Natural killer cell (primary cell): ENCODE measurements at regions not wholly inside any gene's neighbourhood (a gene's known extent, or its start where the extent isn't known, plus 50 kb on each side); places are given as distances from the start of the nearest gene placed in this dataset.

Experiments
- ATAC-seq, 3 donors: fragments of 150-1000 bp in 2 of 3; fragments of 200-7000 bp in 1 of 3; cut with Tn5 transposase; 1 replicate in 1 of 3; 2 replicates in 2 of 3; pipeline ENCODE4 v1.10.0; 2021; ENCODE audit warnings: mild to moderate bottlenecking in 2 of 3, moderate library complexity in 2 of 3
- DNase-seq, 2 donors: peaks; one replicate each; pipeline versions ENCODE4 v3.0.0 to v3.0.0-alpha.2; 2013 to 2021; ENCODE audit warnings: mixed read lengths in 1 of 2
- H3K27ac ChIP-seq: one replicate; pipeline ENCODE4 v1.5.1; 2013; ENCODE audit warnings: mild to moderate bottlenecking, low read length
- H3K27me3 ChIP-seq: one replicate; pipeline ENCODE4 v1.6.1; 2013; ENCODE audit warnings: low read length; ENCODE audit not compliant: control insufficient read depth, insufficient read depth
- H3K36me3 ChIP-seq: one replicate; pipeline ENCODE4 v1.6.1; 2013; ENCODE audit warnings: low read length; ENCODE audit not compliant: control insufficient read depth, insufficient read depth
- H3K4me1 ChIP-seq: one replicate; pipeline ENCODE4 v1.6.1; 2013; ENCODE audit warnings: low read length; ENCODE audit not compliant: control insufficient read depth, insufficient read depth
- H3K4me3 ChIP-seq: one replicate; pipeline ENCODE4 v1.5.1; 2013; ENCODE audit warnings: low read length
- H3K9me3 ChIP-seq: one replicate; pipeline ENCODE4 v1.6.1; 2013; ENCODE audit warnings: low read length; ENCODE audit not compliant: control insufficient read depth, insufficient read depth
- H3K27ac Mint-ChIP-seq, 2 donors: one replicate each; pipeline ENCODE4 v1.8.0; 2022; ENCODE audit warnings: mild to moderate bottlenecking in 2 of 2, mixed read lengths in 2 of 2, moderate library complexity in 1 of 2
- H3K27me3 Mint-ChIP-seq, 2 donors: one replicate each; pipeline ENCODE4 v1.8.0; 2022; ENCODE audit warnings: low read depth in 2 of 2, mixed read lengths in 2 of 2
- H3K36me3 Mint-ChIP-seq: one replicate; pipeline ENCODE4 v1.8.0; 2022; ENCODE audit warnings: mixed read lengths
- H3K4me1 Mint-ChIP-seq, 2 donors: one replicate each; pipeline ENCODE4 v1.8.0; 2022; ENCODE audit warnings: mixed read lengths in 2 of 2
- H3K4me3 Mint-ChIP-seq: one replicate; pipeline ENCODE4 v1.8.0; 2022; ENCODE audit warnings: mild to moderate bottlenecking, moderate library complexity, mixed read lengths
- H3K9me3 Mint-ChIP-seq, 2 donors: one replicate each; pipeline ENCODE4 v1.8.0; 2022; ENCODE audit warnings: mixed read lengths in 2 of 2
- CTCF ChIP-seq: fragments of 200-600 bp; IDR thresholded peaks from one replicate; pipeline ENCODE4 v1.8.0; 2022; ENCODE audit warnings: antibody characterized with exemption
- WGBS: methylation state at CpG from one replicate; pipeline ENCODE4 v1.1.7; 2013; ENCODE audit warnings: missing lambda C conversion rate; ENCODE audit not compliant: insufficient coverage; 5-methylcytosine and 5-hydroxymethylcytosine counted together
- intact Hi-C: fragments of 100-400 bp; cut with micrococcal nuclease; formaldehyde crosslinking; loops from one replicate; pipeline ENCODE4 v1.14.2; 2022

GRCh38 chr9:90019626-90020025 lies 414.8 kb downstream of the GADD45G start:
- peaks cover 17% of the 10 kb centered on the region for H3K4me1 ChIP-seq
- no peaks in the 10 kb centered on the region for H3K36me3 ChIP-seq
- Mint-ChIP-seq H3K4me1 (peaks cover 6 to 7% of the 10 kb centered on the region in 2 donors), H3K4me3 (no peak overlapping the region), H3K27ac (no peak overlapping the region), H3K9me3 (no peaks in the 10 kb centered on the region), H3K27me3 (peaks cover 13 to 42% of the 10 kb centered on the region in 2 donors), H3K36me3 (no peaks in the 10 kb centered on the region)
- TF ChIP-seq CTCF: no peak
- H3K27me3 ChIP-seq: no peaks in the 10 kb centered on the region
- peaks cover 2% of the 10 kb centered on the region for H3K9me3 ChIP-seq
- intact Hi-C loops: no loop called here
- H3K4me3 ChIP-seq: no peak overlapping the region
- DNase-seq (no peak), ATAC-seq (no peak)
- no peak overlapping the region for H3K27ac ChIP-seq
- 96% methylated on average over 9 of the region's 9 CpGs for WGBS

GRCh38 chr9:90020276-90020871 lies 415.6 kb downstream of the GADD45G start:
- Mint-ChIP-seq H3K4me3 (no peak overlapping the region), H3K27me3 (peaks cover 13 to 37% of the 10 kb centered on the region in 2 donors), H3K9me3 (no peaks in the 10 kb centered on the region), H3K27ac (no peak overlapping the region), H3K36me3 (no peaks in the 10 kb centered on the region), H3K4me1 (peaks cover 6 to 7% of the 10 kb centered on the region in 2 donors)
- TF ChIP-seq CTCF: no peak
- no peaks in the 10 kb centered on the region for H3K27me3 ChIP-seq
- 51% methylated on average over 7 of the region's 7 CpGs for WGBS
- peaks cover 2% of the 10 kb centered on the region for H3K9me3 ChIP-seq
- DNase-seq (no peak), ATAC-seq (no peak)
- peaks cover 25% of the 10 kb centered on the region for H3K4me1 ChIP-seq
- H3K36me3 ChIP-seq: no peaks in the 10 kb centered on the region
- intact Hi-C loops: no loop called here
- H3K4me3 ChIP-seq: no peak overlapping the region
- H3K27ac ChIP-seq: no peak overlapping the region

DNA sequence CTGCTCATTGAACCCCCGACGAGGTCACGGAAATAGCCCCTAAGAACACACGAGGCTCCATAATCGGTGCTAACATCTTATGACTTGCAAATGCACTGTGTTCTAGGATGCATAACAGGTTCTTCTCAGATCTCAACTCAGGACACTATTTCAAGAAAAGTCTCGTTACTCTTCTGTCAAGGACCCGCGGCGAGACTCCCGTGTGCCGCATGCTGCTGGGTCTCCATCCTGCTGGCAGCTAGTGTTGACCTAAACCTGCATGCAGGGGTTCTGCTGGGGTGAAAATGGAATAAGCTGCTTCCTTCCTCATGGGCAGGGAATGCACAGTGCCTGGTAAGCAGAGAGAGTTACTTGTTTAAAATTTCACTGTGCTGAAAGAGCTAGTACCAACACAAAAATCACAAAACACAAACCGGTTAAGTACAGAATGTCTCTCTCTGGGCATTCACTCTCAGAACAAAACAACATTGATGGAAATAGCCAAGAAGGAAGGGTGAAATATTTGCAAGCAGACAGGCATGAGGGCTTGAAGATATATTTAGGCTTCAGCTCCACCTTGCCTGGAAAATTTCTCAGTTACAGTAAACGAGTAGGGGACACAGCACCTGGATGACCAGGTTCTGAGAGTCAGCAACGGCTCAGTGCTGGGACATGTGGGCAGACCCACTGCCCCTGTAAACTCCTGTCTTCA lies 416.5 kb downstream of the GADD45G start:
- intact Hi-C loops: no loop called here
- peaks cover 2% of the 10 kb centered on the region for H3K9me3 ChIP-seq
- H3K27me3 ChIP-seq: no peaks in the 10 kb centered on the region
- no peak for DNase-seq
- peaks cover 6 to 7% of the 10 kb centered on the region in 2 donors for H3K4me1 Mint-ChIP-seq
- no peak overlapping the region for H3K27ac ChIP-seq
- TF ChIP-seq CTCF: no peak
- no peak overlapping the region for H3K4me3 Mint-ChIP-seq
- peaks cover 10 to 33% of the 10 kb centered on the region in 2 donors for H3K27me3 Mint-ChIP-seq
- peaks cover 25% of the 10 kb centered on the region for H3K4me1 ChIP-seq
- no peak overlapping the region for H3K27ac Mint-ChIP-seq
- H3K4me3 ChIP-seq: no peak overlapping the region
- no peaks in the 10 kb centered on the region for H3K36me3 Mint-ChIP-seq
- no peaks in the 10 kb centered on the region for H3K36me3 ChIP-seq
- H3K9me3 Mint-ChIP-seq: no peaks in the 10 kb centered on the region
- no peak for ATAC-seq
- 84% methylated on average over 14 of the region's 14 CpGs for WGBS

DNA sequence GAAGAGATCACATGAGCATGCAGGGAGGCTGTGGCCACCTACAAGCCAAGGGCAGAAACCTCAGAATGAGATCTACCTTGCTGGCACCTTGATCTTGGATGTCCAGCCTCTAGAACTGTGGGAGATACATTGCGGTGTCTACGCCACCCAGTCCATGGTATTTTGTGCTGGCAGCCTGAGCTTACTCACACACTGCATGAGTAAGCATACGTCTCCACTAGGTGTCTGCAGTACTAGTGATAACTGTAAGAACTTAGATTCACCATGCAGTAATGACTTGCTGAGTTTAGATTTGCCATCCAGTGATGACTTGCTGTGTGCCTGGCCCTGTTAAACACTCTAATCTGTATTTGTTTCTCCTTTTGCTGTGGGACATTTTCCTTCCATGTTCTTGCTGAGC lies 417.7 kb downstream of the GADD45G start:
- Histone ChIP-seq H3K4me3 (no peak overlapping the region), H3K27ac (no peak overlapping the region), H3K4me1 (peaks cover 25% of the 10 kb centered on the region), H3K36me3 (no peaks in the 10 kb centered on the region), H3K27me3 (no peaks in the 10 kb centered on the region), H3K9me3 (peaks cover 2% of the 10 kb centered on the region)
- peaks cover 6 to 7% of the 10 kb centered on the region in 2 donors for H3K4me1 Mint-ChIP-seq
- intact Hi-C loops: no loop called here
- no peak overlapping the region for H3K27ac Mint-ChIP-seq
- no peak for DNase-seq
- 100% methylated on average over 3 of the region's 3 CpGs for WGBS
- TF ChIP-seq CTCF: no peak
- no peaks in the 10 kb centered on the region for H3K9me3 Mint-ChIP-seq
- no peak overlapping the region for H3K4me3 Mint-ChIP-seq
- ATAC-seq: no peak
- no peaks in the 10 kb centered on the region for H3K36me3 Mint-ChIP-seq
- peaks cover 7 to 26% of the 10 kb centered on the region in 2 donors for H3K27me3 Mint-ChIP-seq
